BE2C (cell line): ENCODE measurements at regions not wholly inside any gene's neighbourhood (a gene's known extent, or its start where the extent isn't known, plus 50 kb on each side); places are given as distances from the start of the nearest gene placed in this dataset.

Source experiments
- DNase-seq: peaks from one replicate; pipeline ENCODE4 v3.0.0-alpha.2; 2020
- H3K27me3 ChIP-seq: fragments of 250-450 bp; sonication (Bioruptor Pico); 2 replicates; pipeline ENCODE4 v1.5.1; 2020; ENCODE audit warnings: mild to moderate bottlenecking
- H3K36me3 ChIP-seq: fragments of 250-450 bp; sonication (Bioruptor Pico); 2 replicates; pipeline ENCODE4 v1.5.1; 2020; ENCODE audit warnings: mild to moderate bottlenecking
- H3K4me1 ChIP-seq: fragments of 250-450 bp; sonication (Bioruptor Pico); 2 replicates; pipeline ENCODE4 v1.5.1; 2020
- H3K4me3 ChIP-seq: 2 replicates; pipeline ENCODE4 v1.5.1; 2011; ENCODE audit warnings: low read depth, low read length
- H3K9me3 ChIP-seq: fragments of 250-450 bp; sonication (Bioruptor Pico); 2 replicates; pipeline ENCODE4 v1.5.1; 2020
- TF ChIP-seq, protein P1 (sequence below): IDR thresholded peaks from 2 replicates; pipeline ENCODE4 v1.5.1; 2012; ENCODE audit warnings: mild to moderate bottlenecking, low read depth, low read length

- Histone ChIP-seq H3K9me3 (no peaks in the 10 kb centered on the region), H3K4me1 (no peaks in the 10 kb centered on the region), H3K36me3 (no peaks in the 10 kb centered on the region), H3K4me3 (no peak overlapping the region), H3K27me3 (no peaks in the 10 kb centered on the region)
- DNase-seq, result no peak
- TF ChIP-seq, protein P1, sequence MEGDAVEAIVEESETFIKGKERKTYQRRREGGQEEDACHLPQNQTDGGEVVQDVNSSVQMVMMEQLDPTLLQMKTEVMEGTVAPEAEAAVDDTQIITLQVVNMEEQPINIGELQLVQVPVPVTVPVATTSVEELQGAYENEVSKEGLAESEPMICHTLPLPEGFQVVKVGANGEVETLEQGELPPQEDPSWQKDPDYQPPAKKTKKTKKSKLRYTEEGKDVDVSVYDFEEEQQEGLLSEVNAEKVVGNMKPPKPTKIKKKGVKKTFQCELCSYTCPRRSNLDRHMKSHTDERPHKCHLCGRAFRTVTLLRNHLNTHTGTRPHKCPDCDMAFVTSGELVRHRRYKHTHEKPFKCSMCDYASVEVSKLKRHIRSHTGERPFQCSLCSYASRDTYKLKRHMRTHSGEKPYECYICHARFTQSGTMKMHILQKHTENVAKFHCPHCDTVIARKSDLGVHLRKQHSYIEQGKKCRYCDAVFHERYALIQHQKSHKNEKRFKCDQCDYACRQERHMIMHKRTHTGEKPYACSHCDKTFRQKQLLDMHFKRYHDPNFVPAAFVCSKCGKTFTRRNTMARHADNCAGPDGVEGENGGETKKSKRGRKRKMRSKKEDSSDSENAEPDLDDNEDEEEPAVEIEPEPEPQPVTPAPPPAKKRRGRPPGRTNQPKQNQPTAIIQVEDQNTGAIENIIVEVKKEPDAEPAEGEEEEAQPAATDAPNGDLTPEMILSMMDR, result no peak
These were observed 734.6 kb upstream of the PTPRD start for GRCh38 chr9:11347437-11347836.

DNA sequence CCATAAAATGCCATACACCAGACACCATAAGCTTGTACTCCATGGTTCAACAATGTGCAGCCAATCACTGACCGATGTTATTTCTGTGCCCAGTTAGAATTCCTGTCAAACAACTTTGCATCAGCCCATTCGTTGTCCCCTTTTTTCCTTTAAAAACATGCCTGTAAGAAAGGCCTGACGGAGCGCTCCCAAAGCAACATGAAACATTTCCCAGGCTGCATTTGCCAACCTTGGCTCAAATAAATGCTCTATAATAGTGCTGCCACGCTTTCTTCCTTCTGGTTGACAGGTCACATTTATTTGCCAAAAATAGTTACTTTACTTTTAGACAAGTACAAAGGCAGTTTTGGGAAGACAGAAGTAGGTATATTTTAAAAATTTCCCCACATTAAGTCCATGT, 735.6 kb upstream of the PTPRD start:
- TF ChIP-seq, protein P1, result no peak
- Histone ChIP-seq H3K27me3 (no peaks in the 10 kb centered on the region), H3K36me3 (no peaks in the 10 kb centered on the region), H3K4me1 (no peaks in the 10 kb centered on the region), H3K4me3 (no peak overlapping the region), H3K9me3 (no peaks in the 10 kb centered on the region)
- no peak for DNase-seq

- TF ChIP-seq, protein P1, result no peak
- H3K9me3 ChIP-seq, result no peaks in the 10 kb centered on the region
- DNase-seq, result no peak
- H3K27me3 ChIP-seq, result no peaks in the 10 kb centered on the region
- H3K36me3 ChIP-seq, result no peaks in the 10 kb centered on the region
- no peaks in the 10 kb centered on the region for H3K4me1 ChIP-seq
- no peak overlapping the region for H3K4me3 ChIP-seq
These were observed 736.4 kb upstream of the PTPRD start for GRCh38 chr9:11349187-11349586.

GRCh38 chr9:11352612-11353011, 739.8 kb upstream of the PTPRD start:
- H3K4me3 ChIP-seq, result no peak overlapping the region
- no peaks in the 10 kb centered on the region for H3K36me3 ChIP-seq
- H3K27me3 ChIP-seq, result no peaks in the 10 kb centered on the region
- no peaks in the 10 kb centered on the region for H3K9me3 ChIP-seq
- TF ChIP-seq, protein P1, result no peak
- no peaks in the 10 kb centered on the region for H3K4me1 ChIP-seq
- no peak for DNase-seq

DNA sequence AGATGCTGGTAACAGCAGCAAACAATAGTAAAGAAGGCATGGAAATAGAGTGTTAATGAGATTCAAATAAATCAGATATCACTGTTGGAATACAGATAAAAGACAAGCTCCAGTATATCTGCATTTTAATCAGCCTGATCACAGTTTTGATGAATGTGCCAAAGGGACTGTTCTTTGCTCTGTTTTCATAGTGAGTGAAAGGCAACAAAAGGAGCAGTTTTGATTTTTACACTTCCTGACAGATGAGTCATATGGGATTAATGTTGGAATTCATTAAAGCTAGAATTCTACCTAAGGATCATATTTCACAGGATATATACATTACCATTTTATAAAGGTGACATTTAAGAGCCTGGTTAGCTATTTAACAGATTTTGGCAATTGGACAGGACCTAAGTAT, 743.3 kb upstream of the PTPRD start:
- H3K4me1 ChIP-seq, result no peaks in the 10 kb centered on the region
- H3K9me3 ChIP-seq, result no peaks in the 10 kb centered on the region
- H3K36me3 ChIP-seq, result no peaks in the 10 kb centered on the region
- TF ChIP-seq, protein P1, result no peak
- DNase-seq, result no peak
- no peak overlapping the region for H3K4me3 ChIP-seq
- no peaks in the 10 kb centered on the region for H3K27me3 ChIP-seq

DNA sequence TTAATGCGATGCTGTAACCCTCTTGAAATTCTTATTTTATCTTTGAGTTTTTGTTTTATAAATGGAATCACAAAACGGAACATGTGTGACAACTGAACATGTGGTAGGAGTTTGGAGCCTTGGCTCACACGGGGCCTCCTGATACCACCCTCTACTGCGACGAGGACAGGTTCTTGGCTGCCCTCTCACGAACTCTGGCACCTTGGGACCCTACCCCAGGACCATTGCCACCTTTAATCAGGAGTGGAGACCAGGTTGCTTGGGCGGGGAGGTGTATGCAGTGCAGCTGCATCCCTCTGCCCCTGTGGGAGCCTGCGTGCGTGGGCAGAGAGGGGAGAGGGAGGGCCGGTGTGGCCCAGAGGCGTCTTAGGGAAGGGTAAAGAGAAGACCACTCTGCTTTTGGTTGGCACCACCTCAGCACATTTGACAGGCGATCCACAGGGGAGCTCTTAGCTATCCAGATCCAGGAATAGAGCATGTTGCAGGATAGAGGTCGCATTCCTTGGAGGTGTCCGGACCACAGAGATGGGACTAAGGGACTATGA, 753.9 kb upstream of the PTPRD start:
- TF ChIP-seq, protein P1, result no peak
- no peaks in the 10 kb centered on the region for H3K4me1 ChIP-seq
- H3K4me3 ChIP-seq, result no peak overlapping the region
- no peaks in the 10 kb centered on the region for H3K9me3 ChIP-seq
- H3K36me3 ChIP-seq, result no peaks in the 10 kb centered on the region
- no peaks in the 10 kb centered on the region for H3K27me3 ChIP-seq
- DNase-seq, result no peak
